SKM-1 treated with dmso at 0.1 percent for 144 hours (cell line): ENCODE measurements at regions not wholly inside any gene's neighbourhood (a gene's known extent, or its start where the extent isn't known, plus 50 kb on each side); places are given as distances from the start of the nearest gene placed in this dataset.
"Not testable (repeated sequence)": the region's sequence is repeated elsewhere in the genome, so short reads cannot be mapped to it uniquely, and the experiment has no call there.

Source experiments
- DNase-seq: peaks from one replicate; lab custom pipeline; 2025; ENCODE audit not compliant: unreplicated experiment; lab: John Stamatoyannopoulos, UW

GRCh38 chr16:59487067-59487466 is 753.0 kb upstream of the GOT2 start:
- DNase-seq: no peak

- DNase-seq: no peak
Measured at GRCh38 chr16:59484833-59485516, 750.9 kb upstream of the GOT2 start.

GRCh38 chr16:59478838-59479237 is 744.7 kb upstream of the GOT2 start:
- peak; percentile 12 for DNase-seq

- no peak for DNase-seq
Measured at GRCh38 chr16:59470556-59470955, 736.4 kb upstream of the GOT2 start.

GRCh38 chr16:59469266-59469665 is 735.1 kb upstream of the GOT2 start:
- no peak for DNase-seq

- DNase-seq: no peak
Measured at GRCh38 chr16:59463776-59464175, 729.7 kb upstream of the GOT2 start.

- DNase-seq: no peak
Measured at GRCh38 chr16:59459806-59460205, 725.7 kb upstream of the GOT2 start.

GRCh38 chr16:59455497-59455896 is 721.4 kb upstream of the GOT2 start:
- DNase-seq: no peak

GRCh38 chr16:59450513-59450912 is 716.4 kb upstream of the GOT2 start:
- not testable (repeated sequence) for DNase-seq

- DNase-seq: no peak
Measured at GRCh38 chr16:59440502-59440901, 706.4 kb upstream of the GOT2 start.

GRCh38 chr16:59432896-59433295 is 698.8 kb upstream of the GOT2 start:
- DNase-seq: no peak

GRCh38 chr16:59432276-59432675 is 698.2 kb upstream of the GOT2 start:
- no peak for DNase-seq

- no peak for DNase-seq
Measured at GRCh38 chr16:59424714-59425273, 690.7 kb upstream of the GOT2 start.

GRCh38 chr16:59411961-59412841 is 678.1 kb upstream of the GOT2 start:
- no peak for DNase-seq

GRCh38 chr16:59410451-59410850 is 676.3 kb upstream of the GOT2 start:
- no peak for DNase-seq

- no peak for DNase-seq
Measured at GRCh38 chr16:59405802-59406201, 671.7 kb upstream of the GOT2 start.

GRCh38 chr16:59404509-59404908 is 670.4 kb upstream of the GOT2 start:
- no peak for DNase-seq

GRCh38 chr16:59400830-59401229 is 666.7 kb upstream of the GOT2 start:
- no peak for DNase-seq

- DNase-seq: no peak
Measured at GRCh38 chr16:59397638-59398037, 663.5 kb upstream of the GOT2 start.

- DNase-seq: no peak
Measured at GRCh38 chr16:59394526-59394925, 660.4 kb upstream of the GOT2 start.

GRCh38 chr16:59392911-59393310 is 658.8 kb upstream of the GOT2 start:
- no peak for DNase-seq
